ENCODE measurements at regions not wholly inside any gene's neighbourhood (a gene's known extent, or its start where the extent isn't known, plus 50 kb on each side); places are given as distances from the start of the nearest gene placed in this dataset.

GRCh38 chr11:27570542-27570941 lies 64.0 kb upstream of the LIN7C start:
- BruUV-seq (replicated peaks), result no TSS peak
- CTCF ChIA-PET, result no interaction called here
- no peaks in the 10 kb centered on the region for H3K36me3 ChIP-seq (ENCODE audit: low read depth)
- intact Hi-C loops (cut with micrococcal nuclease; ENCODE audit: unreplicated experiment), result no loop called here
- no peaks in the 10 kb centered on the region for H3K4me1 ChIP-seq (replicated peaks; ENCODE audit: insufficient read depth)
- H3K9me2 ChIP-seq (ENCODE audit: insufficient read depth), result no peaks in the 10 kb centered on the region
- no peak for TF ChIP-seq EZH2 (IDR thresholded peaks at IDR 0.05; ENCODE audit: low read depth)
- no peak for TF ChIP-seq CTCF (conservative IDR thresholded peaks at IDR 0.05)
- H3F3A ChIP-seq (ENCODE audit: insufficient read depth, low read depth), result no peaks in the 10 kb centered on the region
- H3K4me2 ChIP-seq, result no peak overlapping the region
- H4K20me1 ChIP-seq (ENCODE audit: insufficient read depth), result no peaks in the 10 kb centered on the region
- H3K4me3 ChIP-seq, result no peak overlapping the region
- no peaks in the 10 kb centered on the region for H3K27me3 ChIP-seq (ENCODE audit: insufficient read depth, low read depth)
- POLR2A ChIA-PET (ENCODE audit: unreplicated experiment), result no interaction called here
- H2AFZ ChIP-seq, result no peak overlapping the region
- H3K27ac ChIP-seq, result no peak overlapping the region
- DNase-seq, result no peak
- H3K9me3 ChIP-seq (ENCODE audit: insufficient read depth, low read depth), result no peaks in the 10 kb centered on the region
- no peaks in the 10 kb centered on the region for H3K79me2 ChIP-seq (ENCODE audit: low read depth)

DNA sequence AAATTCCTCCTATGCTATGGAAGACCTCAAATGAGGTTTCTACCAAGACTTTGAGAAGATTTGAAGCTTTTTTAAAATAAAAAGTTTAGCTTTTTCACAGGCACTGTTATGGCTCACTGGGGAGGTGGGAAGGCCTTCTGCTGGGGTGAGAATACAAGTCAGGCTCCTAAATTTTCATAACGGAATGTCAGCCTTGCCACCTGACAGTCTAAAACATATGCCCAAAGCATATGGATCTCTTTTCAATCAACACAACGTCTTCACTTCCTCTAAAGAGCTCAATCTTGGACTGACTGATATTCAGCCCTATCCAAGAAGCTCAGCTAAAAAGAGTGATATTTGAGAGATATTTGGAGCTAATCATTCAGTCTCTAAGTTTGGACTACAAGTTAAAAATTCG lies 57.1 kb upstream of the LIN7C start:
- no peak for DNase-seq
- CTCF ChIA-PET, result no interaction called here

GRCh38 chr11:27563201-27563600 lies 56.6 kb upstream of the LIN7C start:
- TF ChIP-seq CTCF (conservative IDR thresholded peaks at IDR 0.05) (no peak), EZH2 (IDR thresholded peaks at IDR 0.05; ENCODE audit: low read depth) (no peak)
- Histone ChIP-seq H3K4me2 (no peak overlapping the region), H2AFZ (no peak overlapping the region), H3K4me3 (no peak overlapping the region), H3K27ac (no peak overlapping the region), H4K20me1 (ENCODE audit: insufficient read depth) (no peaks in the 10 kb centered on the region), H3F3A (ENCODE audit: insufficient read depth, low read depth) (no peaks in the 10 kb centered on the region), H3K9me3 (ENCODE audit: insufficient read depth, low read depth) (no peaks in the 10 kb centered on the region), H3K4me1 (replicated peaks; ENCODE audit: insufficient read depth) (no peaks in the 10 kb centered on the region), H3K79me2 (ENCODE audit: low read depth) (no peaks in the 10 kb centered on the region), H3K36me3 (ENCODE audit: low read depth) (no peaks in the 10 kb centered on the region), H3K9me2 (ENCODE audit: insufficient read depth) (no peaks in the 10 kb centered on the region), H3K27me3 (ENCODE audit: insufficient read depth, low read depth) (no peaks in the 10 kb centered on the region)
- intact Hi-C loops (cut with micrococcal nuclease; ENCODE audit: unreplicated experiment), result no loop called here
- no TSS peak for BruUV-seq (replicated peaks)
- ChIA-PET POLR2A (ENCODE audit: unreplicated experiment) (no interaction called here), CTCF (no interaction called here)
- no peak for DNase-seq

More for the DNA sequence above, 57.1 kb upstream of the LIN7C start:
- no peak overlapping the region for H3K4me2 ChIP-seq
- no TSS peak for BruUV-seq (replicated peaks)
- H3K27ac ChIP-seq, result no peak overlapping the region
- no peaks in the 10 kb centered on the region for H3K4me1 ChIP-seq (replicated peaks; ENCODE audit: insufficient read depth)
- no peaks in the 10 kb centered on the region for H3F3A ChIP-seq (ENCODE audit: insufficient read depth, low read depth)
- H3K9me3 ChIP-seq (ENCODE audit: insufficient read depth, low read depth), result no peaks in the 10 kb centered on the region
- no peaks in the 10 kb centered on the region for H3K36me3 ChIP-seq (ENCODE audit: low read depth)
- H3K9me2 ChIP-seq (ENCODE audit: insufficient read depth), result no peaks in the 10 kb centered on the region
- H2AFZ ChIP-seq, result no peak overlapping the region
- H3K4me3 ChIP-seq, result no peak overlapping the region
- TF ChIP-seq CTCF (conservative IDR thresholded peaks at IDR 0.05) (no peak), EZH2 (IDR thresholded peaks at IDR 0.05; ENCODE audit: low read depth) (no peak)
- H3K27me3 ChIP-seq (ENCODE audit: insufficient read depth, low read depth), result no peaks in the 10 kb centered on the region
- H3K79me2 ChIP-seq (ENCODE audit: low read depth), result no peaks in the 10 kb centered on the region
- no peaks in the 10 kb centered on the region for H4K20me1 ChIP-seq (ENCODE audit: insufficient read depth)
- POLR2A ChIA-PET (ENCODE audit: unreplicated experiment), result no interaction called here
- intact Hi-C loops (cut with micrococcal nuclease; ENCODE audit: unreplicated experiment), result no loop called here
